Upper lobe of left lung (tissue), 6 donors: ENCODE measurements at regions not wholly inside any gene's neighbourhood (a gene's known extent, or its start where the extent isn't known, plus 50 kb on each side); places are given as distances from the start of the nearest gene placed in this dataset.

Source experiments
- ATAC-seq, 2 donors: fragments of 200-7000 bp; cut with Tn5 transposase; one replicate each; pipeline ENCODE4 v1.9.1; 2022; ENCODE audit warnings: mild to moderate bottlenecking in 2 of 2, moderate library complexity in 2 of 2; ENCODE audit not compliant: low FRiP score in 2 of 2
- DNase-seq, 2 donors: peaks; one replicate each; pipeline ENCODE4 v3.0.0-alpha.2; 2019 to 2020
- H3K27ac ChIP-seq, 4 donors: fragments of 200-600 bp; sonication (generic); one replicate each; pipeline ENCODE4 v1.5.1; 2016 to 2019
- H3K27me3 ChIP-seq, 4 donors: fragments of 200-600 bp; sonication (generic); one replicate each; pipeline ENCODE4 v1.5.1; 2017 to 2019
- H3K36me3 ChIP-seq, 4 donors: fragments of 200-600 bp; sonication (generic); one replicate each; pipeline ENCODE4 v1.5.1; 2016 to 2019
- H3K4me1 ChIP-seq, 4 donors: fragments of 200-600 bp; sonication (generic); one replicate each; pipeline ENCODE4 v1.5.1; 2018 to 2019
- H3K4me3 ChIP-seq, 4 donors: fragments of 200-600 bp; sonication (generic); one replicate each; pipeline ENCODE4 v1.5.1; 2017 to 2019; ENCODE audit warnings: mild to moderate bottlenecking in 2 of 4, moderate library complexity in 1 of 4
- H3K9me3 ChIP-seq, 4 donors: fragments of 200-600 bp; sonication (generic); one replicate each; pipeline ENCODE4 v1.5.1; 2018 to 2019
- CTCF ChIP-seq, 6 experiments: fragments of 450-650 bp in 4 of 6; fragments of 200-600 bp in 2 of 6; sonication (generic) in 2 of 6; IDR thresholded peaks; one replicate each; pipeline ENCODE4 v1.5.1; 2016 to 2019; ENCODE audit warnings: antibody characterized with exemption in 6 of 6
- EP300 ChIP-seq, 4 donors: sonication (generic); formaldehyde crosslinking; IDR thresholded peaks; one replicate each; pipeline ENCODE4 v1.5.1; 2017; ENCODE audit warnings: antibody characterized with exemption in 4 of 4, control low read depth in 2 of 4
- POLR2A ChIP-seq, 4 donors: fragments of 450-650 bp; IDR thresholded peaks; one replicate each; pipeline ENCODE4 v1.5.1; 2016 to 2017; ENCODE audit warnings: antibody characterized with exemption in 4 of 4, mild to moderate bottlenecking in 2 of 4
- POLR2AphosphoS5 ChIP-seq, 2 donors: sonication (generic); formaldehyde crosslinking; IDR thresholded peaks; one replicate each; pipeline ENCODE4 v1.5.1; 2017; ENCODE audit warnings: antibody characterized with exemption in 2 of 2
- WGBS, 2 donors: methylation state at CpG; one replicate each; pipeline ENCODE4 v1.1.5; 2017 to 2018; 5-methylcytosine and 5-hydroxymethylcytosine counted together
- donor health status: DM: no; HTN: no; CAD: no; lungs with moderate emphysema.
- donor health status: DM: no; HTN: yes; CAD: no; lungs with severe emphysema.

- DNase-seq (no peak), ATAC-seq (no peak)
- Histone ChIP-seq H3K27me3 (no peaks in the 10 kb centered on the region), H3K9me3 (no peaks in the 10 kb centered on the region), H3K36me3 (no peaks in the 10 kb centered on the region), H3K27ac (no peak overlapping the region), H3K4me3 (no peak overlapping the region), H3K4me1 (no peaks in the 10 kb centered on the region)
- TF ChIP-seq POLR2AphosphoS5 (IDR thresholded peaks at IDR 0.05) (no peak), POLR2A (IDR thresholded peaks at IDR 0.05) (no peak), EP300 (IDR thresholded peaks at IDR 0.05) (no peak), CTCF (IDR thresholded peaks at IDR 0.05) (no peak)
Measured at GRCh38 chr7:18145160-18145559, 117.5 kb upstream of the PRPS1L1 start.

- H3K9me3 ChIP-seq = no peaks in the 10 kb centered on the region
- ATAC-seq (no peak), DNase-seq (no peak)
- H3K27me3 ChIP-seq = no peaks in the 10 kb centered on the region
- 71 to 87% methylated on average over 1 of the region's 1 CpG for WGBS, 2 donors
- no peak overlapping the region for H3K4me3 ChIP-seq
- no peak overlapping the region for H3K27ac ChIP-seq
- H3K4me1 ChIP-seq = no peaks in the 10 kb centered on the region
- TF ChIP-seq CTCF (IDR thresholded peaks at IDR 0.05) (no peak), EP300 (IDR thresholded peaks at IDR 0.05) (no peak), POLR2A (IDR thresholded peaks at IDR 0.05) (no peak), POLR2AphosphoS5 (IDR thresholded peaks at IDR 0.05) (no peak)
- no peaks in the 10 kb centered on the region for H3K36me3 ChIP-seq
Measured at GRCh38 chr7:18151422-18151821, 123.8 kb upstream of the PRPS1L1 start.

- H3K4me3 ChIP-seq = no peak overlapping the region
- H3K36me3 ChIP-seq = no peaks in the 10 kb centered on the region
- 90 to 92% methylated on average over 6 of the region's 6 CpGs for WGBS, 2 donors
- DNase-seq (no peak), ATAC-seq (no peak)
- H3K9me3 ChIP-seq = no peaks in the 10 kb centered on the region
- no peak overlapping the region for H3K27ac ChIP-seq
- TF ChIP-seq EP300 (IDR thresholded peaks at IDR 0.05) = no peak
- no peak for TF ChIP-seq POLR2AphosphoS5 (IDR thresholded peaks at IDR 0.05)
- H3K4me1 ChIP-seq = no peaks in the 10 kb centered on the region
- no peaks in the 10 kb centered on the region for H3K27me3 ChIP-seq
Measured at GRCh38 chr7:18153183-18153748, 125.6 kb upstream of the PRPS1L1 start.

GRCh38 chr7:18154726-18155125 is 127.1 kb upstream of the PRPS1L1 start:
- Histone ChIP-seq H3K27ac (no peak overlapping the region), H3K9me3 (no peaks in the 10 kb centered on the region), H3K4me3 (no peak overlapping the region), H3K36me3 (no peaks in the 10 kb centered on the region), H3K4me1 (no peaks in the 10 kb centered on the region), H3K27me3 (no peaks in the 10 kb centered on the region)
- DNase-seq (no peak), ATAC-seq (no peak)
- 86 to 88% methylated on average over 5 of the region's 5 CpGs for WGBS, 2 donors
- no peak for TF ChIP-seq POLR2A (IDR thresholded peaks at IDR 0.05)
- no peak for TF ChIP-seq CTCF (IDR thresholded peaks at IDR 0.05)
- TF ChIP-seq EP300 (IDR thresholded peaks at IDR 0.05) = no peak

GRCh38 chr7:18157233-18157632 is 129.6 kb upstream of the PRPS1L1 start:
- no peak for ATAC-seq
- WGBS, 2 donors = 95 to 97% methylated on average over 1 of the region's 1 CpG

More at GRCh38 chr7:18157233-18157632, 129.6 kb upstream of the PRPS1L1 start:
- H3K36me3 ChIP-seq = no peaks in the 10 kb centered on the region
- H3K27ac ChIP-seq = no peak overlapping the region
- no peak for DNase-seq
- TF ChIP-seq CTCF (IDR thresholded peaks at IDR 0.05) = no peak
- TF ChIP-seq EP300 (IDR thresholded peaks at IDR 0.05) = no peak
- TF ChIP-seq POLR2A (IDR thresholded peaks at IDR 0.05) = no peak
- no peak for TF ChIP-seq POLR2AphosphoS5 (IDR thresholded peaks at IDR 0.05)
- no peak overlapping the region for H3K4me3 ChIP-seq
- H3K9me3 ChIP-seq = no peaks in the 10 kb centered on the region
- no peaks in the 10 kb centered on the region for H3K4me1 ChIP-seq
- H3K27me3 ChIP-seq = no peaks in the 10 kb centered on the region
